BLaER1 (cell line): ENCODE measurements at regions not wholly inside any gene's neighbourhood (a gene's known extent, or its start where the extent isn't known, plus 50 kb on each side); places are given as distances from the start of the nearest gene placed in this dataset.
"Not testable (repeated sequence)": the region's sequence is repeated elsewhere in the genome, so short reads cannot be mapped to it uniquely, and the experiment has no call there.

ENCODE experiments used
- H3K27ac ChIP-seq: shearing (Covaris generic); formaldehyde crosslinking; 2 replicates; pipeline ENCODE4 v1.8.1; 2022
- H3K27me3 ChIP-seq: shearing (Covaris generic); formaldehyde crosslinking; 2 replicates; pipeline ENCODE4 v1.8.1; 2022
- H3K36me3 ChIP-seq: shearing (Covaris generic); formaldehyde crosslinking; 2 replicates; pipeline ENCODE4 v1.8.1; 2022
- H3K4me1 ChIP-seq: shearing (Covaris generic); formaldehyde crosslinking; 2 replicates; pipeline ENCODE4 v1.8.1; 2022
- H3K4me2 ChIP-seq: shearing (Covaris generic); formaldehyde crosslinking; 2 replicates; pipeline ENCODE4 v1.8.1; 2022
- H3K4me3 ChIP-seq: shearing (Covaris generic); formaldehyde crosslinking; 2 replicates; pipeline ENCODE4 v1.8.1; 2022
- H3K9ac ChIP-seq: shearing (Covaris generic); formaldehyde crosslinking; 2 replicates; pipeline ENCODE4 v1.8.1; 2022
- H3K9me3 ChIP-seq: shearing (Covaris generic); formaldehyde crosslinking; 2 replicates; pipeline ENCODE4 v1.8.1; 2022
- H4K20me1 ChIP-seq: shearing (Covaris generic); formaldehyde crosslinking; 2 replicates; pipeline ENCODE4 v1.8.1; 2022
- Cebpa-rat ChIP-seq: shearing (Covaris generic); IDR thresholded peaks from 2 replicates; pipeline ENCODE4 v1.8.1; 2022

GRCh38 chr12:42735861-42736361, 146.4 kb upstream of the PRICKLE1 start:
- no peaks in the 10 kb centered on the region for H3K36me3 ChIP-seq
- no peak overlapping the region for H3K9ac ChIP-seq
- no peak overlapping the region for H3K4me3 ChIP-seq
- no peak for TF ChIP-seq Cebpa-rat
- no peaks in the 10 kb centered on the region for H3K9me3 ChIP-seq
- H3K27ac ChIP-seq: no peak overlapping the region
- H3K4me2 ChIP-seq: no peak overlapping the region
- H3K4me1 ChIP-seq: no peaks in the 10 kb centered on the region
- no peaks in the 10 kb centered on the region for H3K27me3 ChIP-seq
- H4K20me1 ChIP-seq: no peaks in the 10 kb centered on the region

- H3K4me1 ChIP-seq: no peaks in the 10 kb centered on the region
- no peak overlapping the region for H3K9ac ChIP-seq
- H3K4me3 ChIP-seq: no peak overlapping the region
- no peak for TF ChIP-seq Cebpa-rat
- no peak overlapping the region for H3K27ac ChIP-seq
- no peak overlapping the region for H3K4me2 ChIP-seq
- H4K20me1 ChIP-seq: no peaks in the 10 kb centered on the region
- no peaks in the 10 kb centered on the region for H3K36me3 ChIP-seq
- H3K9me3 ChIP-seq: no peaks in the 10 kb centered on the region
- no peaks in the 10 kb centered on the region for H3K27me3 ChIP-seq
These were observed 144.4 kb upstream of the PRICKLE1 start for GRCh38 chr12:42733911-42734310.

GRCh38 chr12:42732908-42733411, 143.4 kb upstream of the PRICKLE1 start:
- Histone ChIP-seq H3K4me3 (no peak overlapping the region), H4K20me1 (no peaks in the 10 kb centered on the region), H3K4me2 (no peak overlapping the region), H3K27me3 (no peaks in the 10 kb centered on the region), H3K9ac (no peak overlapping the region), H3K36me3 (no peaks in the 10 kb centered on the region), H3K4me1 (no peaks in the 10 kb centered on the region), H3K9me3 (no peaks in the 10 kb centered on the region), H3K27ac (no peak overlapping the region)
- TF ChIP-seq Cebpa-rat: no peak

DNA sequence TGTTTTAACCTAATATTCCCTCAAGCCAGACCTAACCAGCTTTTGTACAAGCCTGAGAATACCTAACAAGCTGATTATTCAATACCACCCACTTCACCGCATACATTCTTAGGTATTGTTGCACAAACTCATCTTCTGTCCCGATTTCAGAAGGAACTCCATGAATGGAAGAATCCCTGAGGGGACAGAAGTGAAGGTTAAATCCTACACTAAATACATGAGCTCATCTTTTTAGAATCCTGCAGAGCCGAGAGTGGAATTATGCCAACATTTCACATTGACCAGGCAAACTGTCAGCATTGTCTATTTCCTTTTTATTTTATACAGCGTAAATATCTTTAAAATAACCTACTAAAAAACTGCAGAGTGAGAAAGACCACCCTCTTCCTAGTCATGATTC, 140.7 kb upstream of the PRICKLE1 start:
- H3K4me2 ChIP-seq: no peak overlapping the region
- H3K9me3 ChIP-seq: peaks cover 12% of the 10 kb centered on the region
- H3K27me3 ChIP-seq: no peaks in the 10 kb centered on the region
- no peak overlapping the region for H3K9ac ChIP-seq
- H3K27ac ChIP-seq: no peak overlapping the region
- no peaks in the 10 kb centered on the region for H4K20me1 ChIP-seq
- H3K36me3 ChIP-seq: no peaks in the 10 kb centered on the region
- TF ChIP-seq Cebpa-rat: no peak
- no peak overlapping the region for H3K4me3 ChIP-seq
- peaks cover 14% of the 10 kb centered on the region for H3K4me1 ChIP-seq

DNA sequence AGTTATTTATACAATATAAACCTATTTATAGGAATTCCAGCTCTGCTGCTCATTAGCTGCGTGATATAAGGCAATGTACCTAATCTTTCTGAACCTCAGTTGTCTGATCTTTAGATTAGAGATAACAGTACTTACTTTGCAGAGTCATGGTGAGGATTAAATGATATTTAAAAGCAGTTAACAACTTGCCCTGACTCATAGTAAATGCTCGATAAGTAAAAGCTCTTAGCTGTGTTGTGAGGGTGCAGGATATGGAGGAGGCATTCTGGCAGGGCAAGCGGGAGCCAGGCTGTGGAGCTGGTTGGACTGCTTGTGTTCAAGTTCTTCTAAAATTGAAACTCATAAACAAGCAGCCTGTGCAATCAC, 140.0 kb upstream of the PRICKLE1 start:
- H4K20me1 ChIP-seq: no peaks in the 10 kb centered on the region
- no peak overlapping the region for H3K4me3 ChIP-seq
- TF ChIP-seq Cebpa-rat: no peak
- peaks cover 14% of the 10 kb centered on the region for H3K4me1 ChIP-seq
- no peak overlapping the region for H3K4me2 ChIP-seq
- H3K36me3 ChIP-seq: no peaks in the 10 kb centered on the region
- no peaks in the 10 kb centered on the region for H3K27me3 ChIP-seq
- H3K27ac ChIP-seq: no peak overlapping the region
- H3K9me3 ChIP-seq: peaks cover 15% of the 10 kb centered on the region
- H3K9ac ChIP-seq: no peak overlapping the region

- no peaks in the 10 kb centered on the region for H3K27me3 ChIP-seq
- H3K4me3 ChIP-seq: no peak overlapping the region
- no peaks in the 10 kb centered on the region for H3K36me3 ChIP-seq
- no peak overlapping the region for H3K4me2 ChIP-seq
- no peak overlapping the region for H3K27ac ChIP-seq
- peaks cover 14% of the 10 kb centered on the region for H3K4me1 ChIP-seq
- TF ChIP-seq Cebpa-rat: no peak
- H3K9me3 ChIP-seq: peaks cover 15% of the 10 kb centered on the region
- H4K20me1 ChIP-seq: no peaks in the 10 kb centered on the region
- H3K9ac ChIP-seq: no peak overlapping the region
These were observed 139.4 kb upstream of the PRICKLE1 start for GRCh38 chr12:42728770-42729534.

DNA sequence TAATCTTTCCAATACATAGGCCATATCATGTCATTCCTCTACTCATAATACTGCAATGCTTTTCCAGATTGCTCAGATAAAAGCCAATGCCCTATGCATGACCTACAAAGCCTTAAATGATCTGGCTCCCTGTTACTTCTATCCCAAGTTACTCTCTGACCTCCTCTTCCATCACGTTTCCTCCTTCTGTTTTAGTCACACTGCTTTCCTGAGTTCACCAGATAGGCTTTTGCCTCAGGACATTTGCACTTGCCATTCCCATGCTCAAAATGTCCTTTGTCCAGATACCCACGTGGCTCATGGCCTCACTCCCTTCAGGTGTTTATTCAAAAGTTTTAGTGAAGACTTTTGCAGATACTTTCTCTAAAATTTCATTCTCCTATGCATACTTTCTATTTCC, 138.7 kb upstream of the PRICKLE1 start:
- no peaks in the 10 kb centered on the region for H3K36me3 ChIP-seq
- H3K4me1 ChIP-seq: peaks cover 14% of the 10 kb centered on the region
- H3K4me3 ChIP-seq: no peak overlapping the region
- peaks cover 15% of the 10 kb centered on the region for H3K9me3 ChIP-seq
- TF ChIP-seq Cebpa-rat: no peak
- H3K4me2 ChIP-seq: no peak overlapping the region
- no peaks in the 10 kb centered on the region for H3K27me3 ChIP-seq
- H3K27ac ChIP-seq: no peak overlapping the region
- H4K20me1 ChIP-seq: no peaks in the 10 kb centered on the region
- no peak overlapping the region for H3K9ac ChIP-seq

DNA sequence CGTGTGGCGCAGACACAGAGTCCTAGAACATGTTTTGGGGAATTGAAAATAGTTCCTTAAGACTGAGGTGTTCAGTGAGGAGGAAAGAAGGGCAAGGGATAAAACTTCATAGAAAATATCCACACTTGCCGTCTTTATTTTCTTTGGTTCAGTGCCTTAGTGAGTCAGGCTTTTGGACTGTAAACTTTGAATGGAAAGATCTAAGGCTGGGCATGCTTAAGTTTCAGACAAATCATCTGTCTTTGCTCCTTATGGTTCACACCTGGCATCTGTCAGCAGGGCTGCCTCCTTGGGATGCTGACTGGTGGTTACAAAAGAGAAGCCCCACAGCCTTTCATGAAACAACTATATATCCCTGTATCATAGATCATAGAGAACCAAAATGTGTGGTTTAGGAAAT, 136.3 kb upstream of the PRICKLE1 start:
- Histone ChIP-seq H3K9ac (no peak overlapping the region), H3K9me3 (peaks cover 15% of the 10 kb centered on the region), H3K4me3 (no peak overlapping the region), H3K27ac (no peak overlapping the region), H3K27me3 (no peaks in the 10 kb centered on the region), H3K4me1 (peaks cover 14% of the 10 kb centered on the region), H3K4me2 (no peak overlapping the region), H4K20me1 (no peaks in the 10 kb centered on the region), H3K36me3 (no peaks in the 10 kb centered on the region)
- no peak for TF ChIP-seq Cebpa-rat

- TF ChIP-seq Cebpa-rat: no peak
- H3K27ac ChIP-seq: no peak overlapping the region
- H3K4me2 ChIP-seq: no peak overlapping the region
These were observed 126.9 kb upstream of the PRICKLE1 start for GRCh38 chr12:42716491-42716891.

DNA sequence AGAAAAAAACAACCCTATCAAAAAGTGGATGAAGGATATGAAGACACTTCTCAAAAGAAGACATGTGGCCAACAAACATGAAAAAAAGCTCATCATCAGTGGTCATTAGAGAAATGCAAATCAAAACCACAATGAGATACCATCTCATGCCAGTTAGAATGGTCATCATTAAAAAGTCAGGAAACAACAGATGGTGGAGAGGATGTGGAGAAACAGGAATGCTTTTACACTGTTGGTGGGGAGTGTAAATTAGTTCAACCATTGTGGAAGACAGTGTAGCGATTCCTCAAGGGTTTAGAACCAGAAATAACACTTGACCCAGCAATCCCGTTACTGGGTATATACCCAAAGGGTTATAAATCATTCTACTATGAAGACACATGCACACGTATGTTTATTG, 124.0 kb upstream of the PRICKLE1 start:
- H3K9me3 ChIP-seq, H3K36me3 ChIP-seq, H3K4me1 ChIP-seq, H3K4me3 ChIP-seq, H3K9ac ChIP-seq, H4K20me1 ChIP-seq, H3K27me3 ChIP-seq, H3K27ac ChIP-seq, H3K4me2 ChIP-seq: not testable (repeated sequence)

More at GRCh38 chr12:42716491-42716891, 126.9 kb upstream of the PRICKLE1 start:
- H4K20me1 ChIP-seq: no peaks in the 10 kb centered on the region
- no peaks in the 10 kb centered on the region for H3K9me3 ChIP-seq
- H3K36me3 ChIP-seq: no peaks in the 10 kb centered on the region
- H3K4me1 ChIP-seq: no peaks in the 10 kb centered on the region
- no peaks in the 10 kb centered on the region for H3K27me3 ChIP-seq
- no peak overlapping the region for H3K4me3 ChIP-seq
- H3K9ac ChIP-seq: no peak overlapping the region

- H3K4me2 ChIP-seq, H4K20me1 ChIP-seq, H3K9me3 ChIP-seq: not testable (repeated sequence)
These were observed 118.8 kb upstream of the PRICKLE1 start for GRCh38 chr12:42708374-42708773.

More at GRCh38 chr12:42708374-42708773, 118.8 kb upstream of the PRICKLE1 start:
- H3K4me1 ChIP-seq, H3K4me3 ChIP-seq, H3K27ac ChIP-seq, H3K27me3 ChIP-seq, H3K9ac ChIP-seq, H3K36me3 ChIP-seq: not testable (repeated sequence)
